H1 (cell line): ENCODE measurements at regions not wholly inside any gene's neighbourhood (a gene's known extent, or its start where the extent isn't known, plus 50 kb on each side); places are given as distances from the start of the nearest gene placed in this dataset.

Source experiments
- ATF2 ChIP-seq: IDR thresholded peaks from 2 replicates; pipeline ENCODE4 v1.6.1; 2012; ENCODE audit warnings: low read length, inconsistent platforms
- CBX5 ChIP-seq: fragments of 300-800, 300-1000 bp; sonication (generic); IDR thresholded peaks from 2 replicates; pipeline ENCODE4 v1.7.1; 2016; ENCODE audit warnings: antibody characterized with exemption, low read length, low read depth
- CHD2 ChIP-seq: IDR thresholded peaks from 2 replicates; pipeline ENCODE4 v1.6.1; 2012; ENCODE audit warnings: low read length, improper control_type of control experiment
- CTCF ChIP-seq, 3 experiments: IDR thresholded peaks; 1 replicate in 2 of 3; 2 replicates in 1 of 3; pipeline versions ENCODE4 v1.5.1 to v1.6.1; 2011; ENCODE audit warnings: low read length in 3 of 3, mild to moderate bottlenecking in 3 of 3, inconsistent platforms in 2 of 3, low read depth in 1 of 3, moderate library complexity in 1 of 3; ENCODE audit not compliant: insufficient read depth in 1 of 3; ENCODE audit errors: control extremely low read depth in 1 of 3
- EP300 ChIP-seq, 2 experiments: IDR thresholded peaks; 1 replicate in 1 of 2; 2 replicates in 1 of 2; pipeline ENCODE4 v1.6.1; 2011 to 2012; ENCODE audit warnings: low read depth in 2 of 2, low read length in 2 of 2, mild to moderate bottlenecking in 2 of 2, borderline replicate concordance in 1 of 2, inconsistent platforms in 1 of 2, moderate library complexity in 1 of 2
- GABPA ChIP-seq: IDR thresholded peaks from 2 replicates; pipeline ENCODE4 v1.6.1; 2011; ENCODE audit warnings: mild to moderate bottlenecking, low read length, moderate library complexity, borderline replicate concordance; ENCODE audit not compliant: insufficient read depth
- HDAC2 ChIP-seq, 2 experiments: fragments of 300-600 bp in 1 of 2; sonication (generic) in 1 of 2; IDR thresholded peaks; 2 replicates each; pipeline ENCODE4 v1.6.1; 2011 to 2012; ENCODE audit warnings: low read depth in 2 of 2, low read length in 2 of 2, mild to moderate bottlenecking in 2 of 2, moderate library complexity in 2 of 2, borderline replicate concordance in 1 of 2, inconsistent platforms in 1 of 2
- KDM1A ChIP-seq: fragments of 200-600, 300-600 bp; sonication (generic); IDR thresholded peaks from 2 replicates; pipeline ENCODE4 v1.7.1; 2016; ENCODE audit warnings: mild to moderate bottlenecking, low read length, borderline replicate concordance
- MAX ChIP-seq: IDR thresholded peaks from 2 replicates; pipeline ENCODE4 v1.6.1; 2012; ENCODE audit warnings: inconsistent platforms
- POLR2A ChIP-seq, 2 experiments: IDR thresholded peaks; 1 replicate in 1 of 2; 2 replicates in 1 of 2; pipeline ENCODE4 v1.6.1; 2011; ENCODE audit warnings: low read depth in 2 of 2, low read length in 2 of 2, mild to moderate bottlenecking in 2 of 2; ENCODE audit errors: control extremely low read depth in 1 of 2
- POLR2AphosphoS5 ChIP-seq: IDR thresholded peaks from 2 replicates; pipeline ENCODE4 v1.6.1; 2011; ENCODE audit warnings: low read depth, low read length
- TBP ChIP-seq: IDR thresholded peaks from 2 replicates; pipeline ENCODE4 v1.6.1; 2011; ENCODE audit warnings: low read depth, low read length, improper control_type of control experiment
- TF ChIP-seq, protein P1 (sequence below): IDR thresholded peaks from 2 replicates; pipeline ENCODE4 v1.6.1; 2011; ENCODE audit warnings: low read length, improper control_type of control experiment

DNA sequence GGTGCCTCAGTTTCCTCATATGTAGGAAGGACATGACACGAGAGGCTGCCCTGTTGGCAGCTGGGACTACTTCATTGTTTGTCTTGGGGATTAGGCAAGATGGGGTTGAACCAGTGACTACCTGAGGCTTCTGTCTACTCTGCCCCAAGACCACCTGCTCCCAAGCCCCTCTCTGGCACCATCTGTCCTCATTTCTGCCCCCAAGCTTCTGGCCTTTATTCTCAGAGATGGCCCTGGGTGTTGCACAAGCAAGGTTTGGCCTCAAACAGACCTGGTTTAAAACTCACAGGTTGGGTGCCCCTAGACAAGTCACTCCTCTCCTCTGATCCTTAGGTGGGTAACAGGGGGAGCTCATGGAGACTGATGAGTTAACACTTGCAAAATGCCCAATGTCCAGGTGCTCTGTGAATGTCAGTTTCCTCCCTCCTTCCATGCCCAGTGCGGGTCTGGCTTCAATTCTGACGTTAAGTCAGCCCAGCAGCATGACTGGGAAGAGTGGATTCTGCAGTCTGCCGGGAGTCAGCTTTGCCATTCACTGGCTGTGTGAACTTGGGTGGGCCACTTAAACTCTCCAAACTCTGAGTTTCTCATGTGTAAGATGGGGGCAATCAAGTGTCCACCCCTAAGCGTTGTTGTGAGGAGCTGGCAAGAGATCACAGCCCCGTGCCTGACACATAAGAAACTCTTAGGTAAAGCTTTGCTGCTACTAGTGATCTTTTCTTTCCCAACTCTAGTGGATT is 84.5 kb upstream of the TOX2 start:
- TF ChIP-seq GABPA = no peak
- TF ChIP-seq HDAC2 (IDR thresholded peaks at IDR 0.05; ENCODE audit: borderline replicate concordance in 1 of 2, low read depth in 2 of 2, low read length in 2 of 2) = no peak
- TF ChIP-seq, protein P1, sequence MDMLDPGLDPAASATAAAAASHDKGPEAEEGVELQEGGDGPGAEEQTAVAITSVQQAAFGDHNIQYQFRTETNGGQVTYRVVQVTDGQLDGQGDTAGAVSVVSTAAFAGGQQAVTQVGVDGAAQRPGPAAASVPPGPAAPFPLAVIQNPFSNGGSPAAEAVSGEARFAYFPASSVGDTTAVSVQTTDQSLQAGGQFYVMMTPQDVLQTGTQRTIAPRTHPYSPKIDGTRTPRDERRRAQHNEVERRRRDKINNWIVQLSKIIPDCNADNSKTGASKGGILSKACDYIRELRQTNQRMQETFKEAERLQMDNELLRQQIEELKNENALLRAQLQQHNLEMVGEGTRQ = no peak
- no peak for TF ChIP-seq TBP
- TF ChIP-seq CBX5 = no peak
- TF ChIP-seq CTCF (IDR thresholded peaks at IDR 0.05; ENCODE audit: control extremely low read depth in 1 of 3, insufficient read depth in 1 of 3, low read depth in 1 of 3, low read length in 3 of 3) = no peak
- no peak for TF ChIP-seq EP300 (IDR thresholded peaks at IDR 0.05; ENCODE audit: borderline replicate concordance in 1 of 2, low read depth in 2 of 2, low read length in 2 of 2)
- no peak for TF ChIP-seq POLR2AphosphoS5
- no peak for TF ChIP-seq ATF2
- TF ChIP-seq MAX = no peak
- no peak for TF ChIP-seq CHD2
- TF ChIP-seq KDM1A = no peak
- no peak for TF ChIP-seq POLR2A (IDR thresholded peaks at IDR 0.05; ENCODE audit: control extremely low read depth in 1 of 2, low read depth in 2 of 2, low read length in 2 of 2)
